Sigmoid colon (tissue), 6 donors: ENCODE measurements at regions not wholly inside any gene's neighbourhood (a gene's known extent, or its start where the extent isn't known, plus 50 kb on each side); places are given as distances from the start of the nearest gene placed in this dataset.

Source experiments
- DNase-seq: peaks from one replicate; pipeline ENCODE4 v3.0.0-alpha.2; 2019
- H3K27ac ChIP-seq, 4 donors: fragments of 200-600 bp; sonication (generic); one replicate each; pipeline ENCODE4 v1.5.1; 2016 to 2019; ENCODE audit warnings: mild to moderate bottlenecking in 1 of 4
- H3K27me3 ChIP-seq, 3 donors: fragments of 200-600 bp; sonication (generic); one replicate each; pipeline ENCODE4 v1.5.1; 2019; ENCODE audit warnings: mild to moderate bottlenecking in 1 of 3
- H3K36me3 ChIP-seq, 4 donors: fragments of 200-600 bp; sonication (generic); one replicate each; pipeline ENCODE4 v1.5.1; 2016 to 2019
- H3K4me1 ChIP-seq, 4 donors: fragments of 200-600 bp; sonication (generic); one replicate each; pipeline ENCODE4 v1.5.1; 2017 to 2019
- H3K4me3 ChIP-seq, 4 donors: fragments of 200-600 bp; sonication (generic); one replicate each; pipeline ENCODE4 v1.5.1; 2017 to 2019; ENCODE audit warnings: mild to moderate bottlenecking in 2 of 4, moderate library complexity in 1 of 4
- H3K9me3 ChIP-seq, 4 donors: fragments of 200-600 bp in 3 of 4; sonication (generic) in 3 of 4; one replicate each; pipeline versions ENCODE4 v1.5.1 to v1.6.1; 2013 to 2019
- CTCF ChIP-seq, 4 experiments: fragments of 450-650 bp in 3 of 4; fragments of 200-600 bp in 1 of 4; IDR thresholded peaks; one replicate each; pipeline ENCODE4 v1.5.1; 2016 to 2019; ENCODE audit warnings: antibody characterized with exemption in 4 of 4, mild to moderate bottlenecking in 3 of 4, moderate library complexity in 2 of 4
- EP300 ChIP-seq, 4 donors: sonication (generic); formaldehyde crosslinking; IDR thresholded peaks; one replicate each; pipeline ENCODE4 v1.6.1; 2017; ENCODE audit warnings: antibody characterized with exemption in 4 of 4
- POLR2A ChIP-seq, 2 donors: fragments of 450-650 bp; IDR thresholded peaks; one replicate each; pipeline ENCODE4 v1.6.1; 2016; ENCODE audit warnings: antibody characterized with exemption in 2 of 2, mild to moderate bottlenecking in 2 of 2, moderate library complexity in 2 of 2
- POLR2AphosphoS5 ChIP-seq, 4 donors: sonication (generic); formaldehyde crosslinking; IDR thresholded peaks; one replicate each; pipeline ENCODE4 v1.6.1; 2017; ENCODE audit warnings: antibody characterized with exemption in 4 of 4
- WGBS, 2 donors: extraction: QIAGEN DNeasy Blood & Tissue Kit; methylation state at CpG; one replicate each; pipeline ENCODE4 v1.1.7; 2013; 5-methylcytosine and 5-hydroxymethylcytosine counted together
- intact Hi-C: fragments of 100-400 bp; cut with DNase I; formaldehyde crosslinking; loops from one replicate; pipeline ENCODE4 v1.15.1; 2023
- donor health status: healthy with polysubstance abuse.
- donor health status: healthy.

GRCh38 chr6:159446340-159446739 lies 246.7 kb downstream of the SOD2 start:
- DNase-seq: no peak
- no peaks in the 10 kb centered on the region for H3K27me3 ChIP-seq
- intact Hi-C loops: no loop called here

GRCh38 chr6:159445351-159445750 lies 247.7 kb downstream of the SOD2 start:
- Histone ChIP-seq H3K4me1 (no peaks in the 10 kb centered on the region), H3K4me3 (no peak overlapping the region), H3K27me3 (no peaks in the 10 kb centered on the region), H3K9me3 (no peaks in the 10 kb centered on the region), H3K36me3 (no peaks in the 10 kb centered on the region), H3K27ac (no peak overlapping the region)
- no peak for TF ChIP-seq EP300 (IDR thresholded peaks at IDR 0.05)
- no peak for TF ChIP-seq POLR2AphosphoS5 (IDR thresholded peaks at IDR 0.05)
- TF ChIP-seq POLR2A (IDR thresholded peaks at IDR 0.05): no peak
- TF ChIP-seq CTCF (IDR thresholded peaks at IDR 0.05): no peak
- no peak for DNase-seq
- intact Hi-C loops: no loop called here
- WGBS, 2 donors: 76 to 92% methylated on average over 4 of the region's 4 CpGs

More at GRCh38 chr6:159446340-159446739, 246.7 kb downstream of the SOD2 start:
- no peaks in the 10 kb centered on the region for H3K4me1 ChIP-seq
- no peak overlapping the region for H3K27ac ChIP-seq
- no peaks in the 10 kb centered on the region for H3K9me3 ChIP-seq
- H3K36me3 ChIP-seq: no peaks in the 10 kb centered on the region
- TF ChIP-seq POLR2AphosphoS5 (IDR thresholded peaks at IDR 0.05) (no peak), EP300 (IDR thresholded peaks at IDR 0.05) (no peak), POLR2A (IDR thresholded peaks at IDR 0.05) (no peak), CTCF (IDR thresholded peaks at IDR 0.05) (no peak)
- 68 to 78% methylated on average over 6 of the region's 6 CpGs for WGBS, 2 donors
- no peak overlapping the region for H3K4me3 ChIP-seq

DNA sequence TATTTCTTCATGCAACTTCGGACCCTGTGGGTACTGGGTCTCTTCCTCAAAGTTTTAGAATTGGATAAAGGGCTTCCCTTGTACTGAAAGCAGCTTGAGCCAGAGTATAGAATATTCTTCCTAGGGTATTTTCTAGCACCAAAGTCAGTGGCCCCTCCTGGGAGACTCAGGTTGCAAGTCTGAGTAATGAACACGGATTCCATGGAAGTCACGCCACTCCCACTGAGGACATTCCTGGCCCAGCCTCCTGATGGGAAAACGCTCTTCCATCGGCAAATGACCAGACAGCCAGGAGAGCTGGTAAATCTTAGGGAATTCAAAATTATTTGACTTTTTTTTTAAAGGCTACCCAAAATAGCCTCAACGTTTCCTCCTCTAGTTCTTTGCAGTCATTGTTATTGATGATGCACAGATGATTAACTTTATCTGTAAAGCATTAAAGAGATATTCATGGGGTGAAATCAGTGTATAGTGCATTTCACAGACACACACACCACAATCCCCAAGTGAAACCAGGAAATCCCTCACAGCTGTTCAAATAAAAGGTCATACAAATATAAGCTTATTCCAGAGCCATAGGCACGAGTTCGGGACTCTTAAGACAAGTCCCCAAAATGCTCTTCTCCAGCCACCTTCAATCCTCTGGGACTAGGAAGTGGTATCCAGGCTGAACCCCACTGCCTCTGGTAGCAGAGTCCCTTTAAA lies 248.8 kb downstream of the SOD2 start:
- H3K4me1 ChIP-seq: no peaks in the 10 kb centered on the region
- WGBS, 2 donors: 70 to 84% methylated on average over 8 of the region's 8 CpGs
- H3K27ac ChIP-seq: no peak overlapping the region
- no peaks in the 10 kb centered on the region for H3K9me3 ChIP-seq
- intact Hi-C loops: no loop called here
- H3K4me3 ChIP-seq: no peak overlapping the region
- H3K27me3 ChIP-seq: no peaks in the 10 kb centered on the region
- no peaks in the 10 kb centered on the region for H3K36me3 ChIP-seq
- no peak for DNase-seq
- TF ChIP-seq EP300 (IDR thresholded peaks at IDR 0.05): no peak
- no peak for TF ChIP-seq CTCF (IDR thresholded peaks at IDR 0.05)
- no peak for TF ChIP-seq POLR2AphosphoS5 (IDR thresholded peaks at IDR 0.05)
- no peak for TF ChIP-seq POLR2A (IDR thresholded peaks at IDR 0.05)

DNA sequence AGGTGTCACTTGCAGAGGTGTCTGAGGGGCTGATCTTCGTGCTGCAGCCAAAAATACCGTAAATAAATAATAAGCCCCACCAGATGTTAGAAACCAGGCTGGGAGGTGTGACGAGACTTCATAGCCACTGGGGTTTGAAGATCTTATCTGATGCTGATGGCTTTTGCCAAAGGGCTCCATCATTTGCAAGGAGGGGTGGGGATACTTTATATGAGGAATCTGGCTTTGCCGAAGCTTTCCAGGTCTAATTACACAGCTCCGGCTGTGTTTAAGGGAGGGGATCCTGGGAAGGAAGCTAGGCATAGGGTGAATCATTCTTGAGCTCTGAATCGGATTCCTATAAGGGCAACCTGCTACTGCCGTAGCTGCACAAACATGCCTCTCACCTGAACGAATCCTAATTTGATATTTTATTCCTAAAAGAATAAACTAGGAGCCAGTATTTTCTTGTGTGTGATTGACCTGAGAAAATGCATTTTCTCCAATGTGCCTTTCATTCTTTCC lies 249.6 kb downstream of the SOD2 start:
- intact Hi-C loops: no loop called here
- DNase-seq: no peak
- Histone ChIP-seq H3K9me3 (no peaks in the 10 kb centered on the region), H3K4me3 (no peak overlapping the region), H3K27ac (no peak overlapping the region), H3K27me3 (no peaks in the 10 kb centered on the region), H3K36me3 (no peaks in the 10 kb centered on the region), H3K4me1 (no peaks in the 10 kb centered on the region)
- TF ChIP-seq EP300 (IDR thresholded peaks at IDR 0.05): no peak
- TF ChIP-seq CTCF (IDR thresholded peaks at IDR 0.05): no peak
- no peak for TF ChIP-seq POLR2A (IDR thresholded peaks at IDR 0.05)
- TF ChIP-seq POLR2AphosphoS5 (IDR thresholded peaks at IDR 0.05): no peak
- WGBS, 2 donors: 64 to 65% methylated on average over 8 of the region's 8 CpGs

GRCh38 chr6:159441704-159441981 lies 251.4 kb downstream of the SOD2 start:
- Histone ChIP-seq H3K4me1 (no peaks in the 10 kb centered on the region), H3K27me3 (no peaks in the 10 kb centered on the region), H3K4me3 (no peak overlapping the region), H3K9me3 (no peaks in the 10 kb centered on the region), H3K27ac (no peak overlapping the region), H3K36me3 (no peaks in the 10 kb centered on the region)
- no peak for TF ChIP-seq POLR2A (IDR thresholded peaks at IDR 0.05)
- no peak for TF ChIP-seq POLR2AphosphoS5 (IDR thresholded peaks at IDR 0.05)
- no peak for TF ChIP-seq EP300 (IDR thresholded peaks at IDR 0.05)
- TF ChIP-seq CTCF (IDR thresholded peaks at IDR 0.05): no peak
- no peak for DNase-seq
- WGBS, 2 donors: 80 to 88% methylated on average over 6 of the region's 6 CpGs
- intact Hi-C loops: no loop called here
